COR-L47 (cell line): ENCODE measurements at regions not wholly inside any gene's neighbourhood (a gene's known extent, or its start where the extent isn't known, plus 50 kb on each side); places are given as distances from the start of the nearest gene placed in this dataset.

Experiments used
- DNase-seq: peaks from one replicate; lab custom pipeline; 2025; lab: John Stamatoyannopoulos, UW

- no peak for DNase-seq
These were observed 195.8 kb upstream of the RASGEF1B start for GRCh38 chr4:81667539-81667938.

GRCh38 chr4:81666491-81666890 is 194.8 kb upstream of the RASGEF1B start:
- no peak for DNase-seq

- DNase-seq = no peak
These were observed 193.9 kb upstream of the RASGEF1B start for GRCh38 chr4:81665649-81666048.

- no peak for DNase-seq
These were observed 193.3 kb upstream of the RASGEF1B start for GRCh38 chr4:81665045-81665444.

GRCh38 chr4:81664079-81664478 is 192.4 kb upstream of the RASGEF1B start:
- no peak for DNase-seq

GRCh38 chr4:81663368-81663767 is 191.7 kb upstream of the RASGEF1B start:
- no peak for DNase-seq

GRCh38 chr4:81659051-81659450 is 187.3 kb upstream of the RASGEF1B start:
- DNase-seq = no peak

GRCh38 chr4:81652069-81652478 is 180.4 kb upstream of the RASGEF1B start:
- DNase-seq = no peak

- no peak for DNase-seq
These were observed 179.7 kb upstream of the RASGEF1B start for GRCh38 chr4:81651243-81651899.

GRCh38 chr4:81650606-81651242 is 179.0 kb upstream of the RASGEF1B start:
- DNase-seq = peak; percentile 87

GRCh38 chr4:81648576-81649275 is 177.0 kb upstream of the RASGEF1B start:
- DNase-seq = no peak

GRCh38 chr4:81647388-81647787 is 175.7 kb upstream of the RASGEF1B start:
- DNase-seq = no peak

- DNase-seq = no peak
These were observed 170.8 kb upstream of the RASGEF1B start for GRCh38 chr4:81642543-81642942.

GRCh38 chr4:81639248-81639647 is 167.5 kb upstream of the RASGEF1B start:
- no peak for DNase-seq

GRCh38 chr4:81638698-81639097 is 167.0 kb upstream of the RASGEF1B start:
- no peak for DNase-seq

- no peak for DNase-seq
These were observed 164.0 kb upstream of the RASGEF1B start for GRCh38 chr4:81635739-81636138.

- no peak for DNase-seq
These were observed 163.3 kb upstream of the RASGEF1B start for GRCh38 chr4:81634766-81635549.

- DNase-seq = no peak
These were observed 162.5 kb upstream of the RASGEF1B start for GRCh38 chr4:81634165-81634564.

GRCh38 chr4:81632581-81633299 is 161.0 kb upstream of the RASGEF1B start:
- no peak for DNase-seq

GRCh38 chr4:81631958-81632441 is 160.3 kb upstream of the RASGEF1B start:
- DNase-seq = no peak

GRCh38 chr4:81629366-81629765 is 157.7 kb upstream of the RASGEF1B start:
- no peak for DNase-seq

GRCh38 chr4:81628489-81628888 is 156.8 kb upstream of the RASGEF1B start:
- DNase-seq = no peak
